Glomerular visceral epithelial cell (primary cell): ENCODE measurements at regions not wholly inside any gene's neighbourhood (a gene's known extent, or its start where the extent isn't known, plus 50 kb on each side); places are given as distances from the start of the nearest gene placed in this dataset.
"Not testable (repeated sequence)": the region's sequence is repeated elsewhere in the genome, so short reads cannot be mapped to it uniquely, and the experiment has no call there.

Experiments
- DNase-seq: peaks from one replicate; pipeline ENCODE4 v3.0.0-alpha.2; 2016; ENCODE audit errors: extremely low spot score

DNA sequence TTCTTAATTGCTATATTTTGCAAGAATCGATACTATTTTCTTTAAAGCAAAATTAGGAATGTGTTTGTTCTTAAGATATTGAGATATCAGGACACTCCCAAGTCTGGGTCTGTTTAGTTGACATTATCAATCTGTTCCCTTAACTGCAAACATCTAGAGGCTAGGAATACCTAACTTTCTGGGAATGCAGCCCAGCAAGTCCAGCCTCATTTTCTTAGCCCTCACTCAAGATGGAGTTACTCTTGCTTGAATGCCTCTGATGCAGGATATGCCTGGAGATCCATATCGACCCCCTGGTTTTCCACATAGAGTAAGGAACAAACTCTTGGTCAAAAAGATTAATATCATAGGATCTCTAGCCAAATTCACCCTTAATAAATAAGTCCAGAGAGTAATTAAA lies 305.3 kb upstream of the COBL start:
- DNase-seq: no peak

DNA sequence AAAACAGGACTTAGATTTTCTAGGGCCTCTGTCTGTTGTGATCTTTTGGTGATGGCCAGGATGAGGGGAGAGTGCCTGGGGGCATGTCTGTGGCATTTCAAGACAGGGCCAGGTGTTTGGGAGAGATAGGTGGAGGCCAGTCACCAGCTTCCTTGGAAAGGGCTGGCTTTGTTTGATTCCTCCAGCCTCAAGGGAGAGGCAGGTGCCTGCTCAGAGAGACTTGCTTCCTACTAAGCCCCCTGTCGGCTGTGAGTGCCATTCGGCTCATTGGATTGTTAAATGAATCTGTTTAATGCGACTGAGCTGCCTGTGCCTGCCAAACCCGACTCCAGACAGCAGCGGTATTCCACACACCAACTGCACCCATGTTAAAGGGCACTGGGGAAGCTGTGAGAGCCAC lies 304.1 kb upstream of the COBL start:
- DNase-seq: no peak

DNA sequence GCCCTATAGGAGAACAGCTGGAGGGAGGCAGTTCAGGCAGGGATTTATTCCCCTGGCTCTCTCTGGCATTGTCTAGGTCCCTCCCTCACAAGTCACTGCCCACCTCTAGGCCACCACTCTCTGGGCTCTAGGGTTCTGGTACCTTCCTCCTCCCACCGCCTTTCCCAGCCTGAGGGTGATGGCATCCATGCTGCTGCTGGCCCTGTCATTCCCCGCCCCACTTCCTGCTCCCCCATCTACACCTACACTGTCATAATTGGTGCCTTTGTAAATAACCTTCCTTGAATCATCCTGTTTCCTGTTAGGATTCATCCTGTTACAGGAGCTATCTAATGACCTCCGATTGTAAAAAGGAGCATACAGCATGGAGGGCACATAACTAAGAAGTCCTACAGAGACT lies 303.3 kb upstream of the COBL start:
- no peak for DNase-seq

DNA sequence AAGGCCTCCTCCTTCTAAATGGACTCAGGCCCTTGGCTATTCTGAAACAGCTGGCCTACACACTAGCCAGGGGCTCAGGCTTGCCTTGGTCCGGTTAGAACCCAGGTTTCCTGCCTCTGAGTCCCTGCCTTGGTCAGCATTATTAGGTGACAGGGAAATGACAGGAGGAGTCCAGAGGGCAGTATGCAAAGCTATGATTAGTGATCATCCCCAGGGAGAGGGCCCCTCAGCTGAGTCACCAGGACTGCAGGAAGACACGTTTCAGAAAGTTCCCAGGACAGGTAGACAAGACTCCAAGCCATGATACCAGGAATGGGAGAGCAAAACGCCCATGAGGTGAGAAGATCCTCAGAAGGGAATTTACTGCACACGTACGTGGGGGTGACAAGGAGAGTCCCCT lies 301.1 kb upstream of the COBL start:
- DNase-seq: no peak

DNA sequence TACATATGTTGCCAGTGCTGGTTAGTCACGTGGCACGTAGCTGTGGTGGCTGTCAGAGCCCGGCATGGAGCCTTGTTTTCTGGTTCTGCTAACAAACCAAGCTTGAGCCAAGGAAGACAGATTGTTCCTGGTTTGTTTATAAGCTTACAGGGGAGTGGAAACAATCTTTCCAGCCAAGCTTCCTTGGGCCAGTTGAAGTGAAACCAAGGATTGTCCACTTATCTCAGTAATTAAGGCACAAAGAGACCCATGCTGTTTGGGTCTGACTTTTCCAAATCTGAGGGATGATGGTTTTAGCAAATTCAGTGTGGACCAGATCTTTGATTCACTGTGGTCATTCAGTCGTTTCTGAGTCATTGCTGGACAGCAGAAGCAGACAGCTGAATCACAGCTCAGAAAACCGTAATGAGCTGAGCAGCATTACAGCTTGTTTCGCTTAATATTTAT lies 297.3 kb upstream of the COBL start:
- DNase-seq: no peak

DNA sequence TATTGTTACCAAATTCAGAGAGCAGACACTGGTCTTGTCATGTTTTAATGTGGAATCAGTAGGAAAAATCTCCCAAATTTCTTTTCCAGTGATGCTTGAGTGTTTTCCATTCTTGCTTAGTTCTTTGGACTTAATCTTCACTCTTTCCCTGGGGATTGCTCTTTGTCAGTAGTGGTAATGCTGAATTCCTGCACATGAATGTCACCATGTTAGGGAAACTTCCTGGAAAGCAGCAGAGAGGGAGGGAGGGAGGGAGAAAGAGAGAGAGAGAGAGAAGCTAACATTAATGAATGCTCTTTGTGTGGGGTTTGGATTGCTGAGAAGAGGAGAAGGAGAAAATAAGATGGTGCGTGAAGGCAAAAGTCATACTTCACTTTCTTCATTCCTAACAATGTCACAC lies 295.3 kb upstream of the COBL start:
- DNase-seq: no peak

DNA sequence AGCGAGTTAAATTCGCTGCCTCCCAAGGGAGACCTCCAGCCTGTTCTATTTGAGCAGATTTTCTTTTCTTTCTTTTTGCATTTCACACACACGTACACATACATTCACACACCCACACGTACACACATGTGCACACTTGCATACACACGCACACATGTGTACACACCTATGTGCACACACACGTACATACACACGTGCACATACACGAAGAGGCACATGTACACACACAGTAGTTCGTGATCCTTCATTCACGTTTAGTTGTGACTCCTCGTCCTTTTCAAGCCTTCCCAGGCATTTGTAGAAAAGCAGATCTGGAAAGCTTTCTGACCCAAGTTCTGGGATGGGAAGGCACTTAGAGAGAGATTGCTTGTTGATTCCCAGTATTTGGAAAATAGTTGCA lies 290.8 kb upstream of the COBL start:
- DNase-seq: no peak

DNA sequence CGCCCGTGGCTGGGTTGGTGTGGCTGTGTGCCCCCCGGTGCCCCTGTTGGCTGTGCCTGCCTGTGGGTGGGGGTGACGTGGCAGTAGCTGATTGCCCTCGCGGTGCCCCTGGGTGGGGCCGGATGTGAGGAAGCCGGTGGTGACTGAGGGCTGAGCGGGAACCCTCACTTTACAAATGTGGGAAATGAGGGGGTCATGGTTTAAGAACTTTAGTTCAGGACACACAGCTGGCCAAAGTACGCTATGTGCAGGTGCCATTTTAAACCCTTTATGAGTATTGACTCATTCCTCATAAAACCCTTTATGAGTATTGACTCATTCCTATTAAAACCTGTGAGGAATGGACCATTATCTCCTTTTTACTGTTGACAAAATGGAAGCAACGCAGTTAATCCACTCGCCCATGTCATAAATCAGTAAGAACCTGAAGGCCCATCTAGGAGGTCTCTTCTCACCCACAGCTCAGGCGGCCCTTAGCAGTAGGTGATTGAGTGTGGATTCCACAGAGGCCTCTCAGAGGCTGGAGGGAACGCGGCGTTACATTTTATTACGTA lies 290.1 kb upstream of the COBL start:
- no peak for DNase-seq

DNA sequence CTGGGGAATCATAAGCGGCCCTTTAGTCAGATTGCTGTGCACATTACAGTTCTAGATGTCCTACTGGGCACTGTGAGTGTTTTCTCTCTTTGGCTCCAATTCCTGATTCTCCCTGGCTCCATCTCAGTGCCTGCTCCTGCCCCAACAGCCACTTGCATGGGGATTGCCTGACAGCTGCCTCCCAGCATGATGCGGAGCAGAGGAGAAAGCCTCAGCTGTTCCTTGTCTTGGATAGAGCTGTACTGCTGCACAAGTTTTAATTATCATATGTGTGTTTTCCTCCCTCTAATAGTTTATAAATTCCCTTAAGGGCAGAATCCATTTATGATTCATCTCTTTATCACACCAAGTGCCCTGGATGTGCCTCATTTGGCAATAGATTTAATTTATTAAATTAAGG lies 285.8 kb upstream of the COBL start:
- DNase-seq: no peak

DNA sequence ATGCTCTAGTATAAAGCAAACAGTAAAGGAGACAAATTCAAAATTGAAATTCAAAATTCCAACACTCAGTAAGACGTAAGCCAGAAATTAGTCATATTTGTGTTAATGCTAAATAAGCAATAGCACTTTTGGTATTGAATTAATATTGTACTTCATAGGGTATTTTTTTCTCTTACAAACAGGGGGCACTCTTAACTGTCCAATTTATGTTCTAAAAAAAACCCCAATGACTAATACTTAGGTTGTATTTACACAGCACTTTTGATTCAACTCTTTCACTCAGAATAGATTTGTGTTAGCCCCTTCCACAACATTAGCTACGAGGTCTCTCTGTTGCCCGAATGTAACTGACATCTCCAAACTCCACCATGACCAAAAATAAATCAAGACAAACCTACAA lies 284.9 kb upstream of the COBL start:
- DNase-seq: no peak

DNA sequence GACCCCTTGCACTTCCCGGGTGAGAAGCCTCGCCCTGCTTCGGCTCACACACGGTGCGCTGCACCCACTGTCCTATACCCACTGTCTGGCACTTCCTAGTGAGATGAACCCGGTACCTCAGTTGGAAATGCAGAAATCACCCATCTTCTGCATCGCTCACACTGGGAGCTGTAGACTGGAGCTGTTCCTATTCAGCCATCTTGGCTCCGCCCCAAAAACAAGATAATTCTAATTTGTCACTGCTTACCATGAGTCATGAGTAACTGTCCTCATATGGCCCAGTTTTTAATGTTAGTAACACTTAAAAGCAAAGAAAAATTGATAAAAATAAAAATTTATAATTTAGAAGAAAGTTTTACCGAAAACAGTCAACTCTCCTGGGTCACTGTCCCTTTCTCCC lies 283.3 kb upstream of the COBL start:
- not testable (repeated sequence) for DNase-seq

DNA sequence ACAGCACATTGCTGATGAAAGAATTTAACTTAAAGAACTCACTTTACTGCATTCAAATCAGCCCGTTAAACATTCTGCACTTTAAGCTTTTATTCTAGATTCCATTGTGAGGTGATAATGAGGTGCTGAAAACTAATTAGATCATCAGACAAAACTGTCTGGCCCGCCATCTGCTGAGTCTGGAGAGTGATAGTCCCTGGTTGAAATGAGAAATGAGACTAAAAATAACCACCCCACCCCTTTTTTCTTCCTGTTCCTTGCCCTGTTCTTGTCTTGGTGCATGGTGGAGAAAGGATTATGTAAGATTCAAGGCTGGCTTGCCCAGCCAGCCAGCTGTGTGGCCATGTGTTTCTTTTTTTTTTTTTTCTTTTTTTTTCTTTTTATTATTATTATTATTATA lies 277.0 kb upstream of the COBL start:
- no peak for DNase-seq

DNA sequence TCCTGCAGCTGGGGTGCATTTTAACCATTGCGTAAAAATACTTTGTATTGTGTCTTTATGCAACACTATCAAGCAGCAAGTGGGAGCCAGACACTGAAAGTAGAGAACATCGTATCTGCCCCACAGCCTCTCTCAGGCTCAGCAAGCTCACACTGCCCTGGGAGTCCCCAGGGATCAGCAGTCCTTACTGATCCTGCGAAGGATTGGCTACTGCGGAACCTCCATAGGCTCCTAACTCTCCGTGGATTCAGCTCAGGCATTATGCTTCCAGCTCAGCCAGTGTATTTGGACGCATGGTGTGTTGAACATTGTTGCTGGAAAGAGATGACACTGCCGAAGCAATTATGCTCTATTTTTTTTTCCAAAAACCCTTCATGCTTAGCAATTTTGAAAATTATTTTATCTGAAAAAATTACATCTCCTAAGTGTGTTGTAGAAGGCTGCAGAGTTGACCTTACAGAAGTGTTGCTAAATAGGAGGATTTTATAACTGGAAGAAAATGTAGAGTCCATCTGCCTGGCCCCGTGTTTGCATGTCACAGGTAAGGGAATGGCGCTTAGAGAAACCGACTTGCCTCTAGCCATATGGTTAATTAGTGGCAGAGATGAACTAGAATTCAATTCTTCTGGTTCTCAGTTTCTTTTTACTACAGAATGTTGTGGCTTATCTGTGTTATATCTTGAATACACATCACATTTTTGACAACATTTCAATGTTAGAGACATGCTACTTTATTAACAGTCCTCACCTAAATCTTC lies 276.4 kb upstream of the COBL start:
- no peak for DNase-seq

DNA sequence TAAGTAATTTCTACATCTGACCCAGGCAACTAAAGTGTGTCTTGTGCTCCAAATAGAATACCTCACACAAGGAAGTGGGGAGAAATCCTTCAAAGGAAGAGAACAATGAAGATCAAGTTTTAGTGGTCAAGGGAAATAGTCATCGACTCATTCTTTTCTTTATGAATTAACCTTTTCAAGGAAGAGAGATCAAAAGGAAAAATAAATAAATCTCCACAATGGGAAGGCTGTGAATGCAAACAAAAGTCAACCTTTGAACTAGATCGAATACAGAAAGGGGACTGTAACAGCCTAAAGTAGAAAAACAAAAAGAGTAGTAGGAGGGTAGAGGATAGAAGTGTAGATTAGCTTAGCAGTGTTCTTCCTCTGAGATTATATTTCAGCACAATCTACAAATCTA lies 274.6 kb upstream of the COBL start:
- DNase-seq: no peak

DNA sequence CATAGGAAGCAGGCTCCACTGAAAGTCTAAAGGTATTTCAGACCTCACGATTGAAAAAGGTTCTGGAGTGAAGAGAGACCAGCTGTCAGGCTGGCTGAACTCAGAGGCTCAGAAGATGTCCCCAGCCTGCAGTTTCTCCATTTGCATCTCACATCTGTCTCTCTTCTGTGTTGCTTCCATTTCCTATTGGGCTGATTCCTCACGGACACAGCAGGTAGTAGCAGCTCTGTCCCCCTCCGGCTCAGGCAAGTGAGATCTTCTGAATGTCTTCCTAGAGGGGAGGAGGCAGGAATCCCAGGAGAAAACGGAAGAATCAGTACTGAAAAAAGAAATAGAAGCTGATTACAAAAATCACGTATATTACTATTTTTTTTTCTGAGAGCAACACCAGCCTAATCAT lies 274.1 kb upstream of the COBL start:
- DNase-seq: no peak

DNA sequence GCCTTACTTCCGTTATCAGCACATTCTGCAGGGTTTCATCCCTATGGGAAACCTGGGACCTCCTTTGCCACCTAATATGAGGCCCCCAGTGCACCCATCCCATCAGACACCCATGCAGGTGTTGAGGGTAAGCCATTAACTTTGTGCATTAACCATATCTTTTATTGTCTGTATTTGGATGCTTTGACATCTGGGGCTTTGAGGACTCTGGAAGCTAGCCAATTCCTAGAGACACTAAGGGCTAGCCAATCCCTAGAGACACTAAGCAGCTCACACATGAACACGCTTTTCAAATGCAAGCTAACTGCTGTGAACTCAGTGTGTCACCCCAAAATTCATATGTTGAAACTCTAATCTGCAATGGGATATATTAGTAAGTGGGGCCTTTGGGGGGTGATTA lies 272.5 kb upstream of the COBL start:
- no peak for DNase-seq

DNA sequence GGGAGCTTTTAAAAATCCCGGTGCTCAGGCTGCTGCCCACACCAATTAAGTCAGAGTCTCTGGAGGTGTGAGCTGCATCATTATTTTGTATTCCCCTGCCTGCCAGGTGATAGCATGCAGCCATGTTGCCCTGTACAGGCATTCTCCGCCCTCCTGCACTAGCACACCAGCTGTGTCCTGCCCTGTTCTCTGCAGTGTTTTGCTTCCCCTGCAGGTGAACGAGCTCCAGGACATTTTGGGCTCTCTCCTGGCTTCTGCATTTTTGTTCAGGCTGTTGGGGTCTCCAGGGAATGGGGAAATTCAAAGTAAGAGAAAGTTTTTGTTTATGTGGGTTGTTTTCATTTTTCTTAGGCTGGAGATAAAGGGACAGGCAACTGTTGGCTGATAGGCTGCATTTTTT lies 271.0 kb upstream of the COBL start:
- no peak for DNase-seq

DNA sequence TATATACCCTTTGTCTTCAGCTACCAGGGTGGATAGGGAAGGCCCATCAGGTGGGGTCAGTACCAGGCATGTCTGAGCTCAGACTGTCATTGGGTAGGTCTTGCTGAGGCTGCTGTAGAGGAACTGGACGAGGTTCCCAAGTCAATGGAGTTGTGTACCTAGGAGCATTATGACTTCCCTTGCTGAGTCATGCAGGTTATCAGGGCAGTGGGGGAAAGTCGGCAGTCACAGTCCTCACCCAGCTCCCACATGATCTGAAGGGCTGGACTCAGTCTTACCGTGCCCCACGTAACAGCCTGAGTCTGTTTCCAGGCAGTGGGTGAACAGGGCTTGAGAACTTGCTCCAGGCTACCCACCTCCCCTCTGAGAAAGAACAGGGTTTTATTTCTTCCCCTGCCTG lies 260.8 kb upstream of the COBL start:
- DNase-seq: no peak

DNA sequence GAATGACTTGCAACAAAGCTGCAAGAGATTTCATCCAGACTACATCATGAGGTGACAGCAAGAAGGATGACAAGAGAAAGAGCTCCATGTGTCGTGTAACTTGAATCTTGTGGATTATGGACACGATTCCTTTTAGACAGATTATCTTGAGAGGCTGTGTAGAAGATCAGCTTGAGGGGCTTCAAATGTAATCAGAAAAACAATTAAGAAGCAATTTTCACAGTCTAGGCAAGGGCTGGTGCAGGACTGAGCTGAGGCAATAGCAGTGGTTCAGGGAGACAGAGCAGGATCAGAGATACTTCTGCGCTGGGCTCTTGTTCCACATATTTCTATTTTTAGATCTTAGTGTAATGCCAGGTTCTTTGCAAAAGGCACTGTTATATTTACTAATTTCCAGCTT lies 253.0 kb upstream of the COBL start:
- DNase-seq: no peak

DNA sequence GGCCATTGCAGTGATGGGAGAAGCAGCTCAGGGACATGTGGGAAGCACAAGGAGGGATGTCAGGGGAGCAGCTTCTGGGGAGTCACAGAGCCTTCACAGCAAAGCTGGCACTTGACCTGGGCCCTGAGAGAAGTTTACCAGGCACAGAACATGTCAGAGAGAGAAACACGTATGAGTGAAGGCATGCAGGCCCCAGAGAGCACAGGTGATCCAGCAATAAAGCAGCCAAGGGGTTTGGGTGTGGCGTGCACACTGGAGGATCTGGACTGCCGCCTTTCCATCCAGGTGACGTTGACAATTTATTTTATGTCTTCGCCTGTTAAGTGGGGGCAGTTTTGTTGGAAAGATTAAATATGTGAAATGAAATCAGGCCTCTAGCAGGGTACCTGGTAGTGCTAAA lies 252.6 kb upstream of the COBL start:
- no peak for DNase-seq

DNA sequence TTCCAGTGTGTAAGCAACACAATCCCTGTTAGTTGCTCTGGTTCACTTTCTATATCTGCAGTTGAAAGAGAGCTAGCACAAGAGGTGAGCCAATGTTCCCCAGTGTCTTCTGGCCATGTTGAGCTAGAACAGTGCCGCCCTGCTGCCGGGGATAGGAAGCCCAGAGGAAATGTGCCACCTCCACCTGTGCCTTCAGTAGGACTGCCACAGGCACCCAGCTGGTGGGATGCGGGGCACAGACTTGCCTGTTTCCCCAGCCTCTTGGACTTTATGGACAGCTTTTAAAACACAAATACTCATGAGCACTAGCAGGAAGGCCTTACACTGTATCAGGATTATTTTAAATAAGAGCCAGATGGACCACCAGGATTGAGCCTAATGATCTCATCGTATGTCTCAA lies 234.5 kb upstream of the COBL start:
- DNase-seq: no peak

DNA sequence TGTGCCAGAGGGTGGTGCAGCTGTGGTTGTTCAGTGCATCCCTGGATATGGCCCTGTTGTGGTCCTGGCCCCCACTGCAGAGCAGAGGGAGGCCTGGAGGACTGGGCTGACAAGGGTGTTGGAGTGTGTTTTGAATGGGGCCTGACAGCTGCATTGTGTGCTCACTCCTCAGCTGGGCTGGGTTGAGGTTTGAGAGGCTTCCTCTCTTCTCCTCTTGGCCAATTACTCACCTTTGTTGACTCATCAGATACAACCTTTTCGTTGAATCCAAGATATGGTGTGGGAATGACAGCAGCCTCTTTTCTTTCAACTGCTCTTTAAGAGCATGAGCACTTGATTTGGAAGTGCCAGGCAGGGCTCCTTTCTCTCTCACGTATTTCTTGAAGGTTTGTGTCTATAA lies 228.5 kb upstream of the COBL start:
- DNase-seq: no peak

DNA sequence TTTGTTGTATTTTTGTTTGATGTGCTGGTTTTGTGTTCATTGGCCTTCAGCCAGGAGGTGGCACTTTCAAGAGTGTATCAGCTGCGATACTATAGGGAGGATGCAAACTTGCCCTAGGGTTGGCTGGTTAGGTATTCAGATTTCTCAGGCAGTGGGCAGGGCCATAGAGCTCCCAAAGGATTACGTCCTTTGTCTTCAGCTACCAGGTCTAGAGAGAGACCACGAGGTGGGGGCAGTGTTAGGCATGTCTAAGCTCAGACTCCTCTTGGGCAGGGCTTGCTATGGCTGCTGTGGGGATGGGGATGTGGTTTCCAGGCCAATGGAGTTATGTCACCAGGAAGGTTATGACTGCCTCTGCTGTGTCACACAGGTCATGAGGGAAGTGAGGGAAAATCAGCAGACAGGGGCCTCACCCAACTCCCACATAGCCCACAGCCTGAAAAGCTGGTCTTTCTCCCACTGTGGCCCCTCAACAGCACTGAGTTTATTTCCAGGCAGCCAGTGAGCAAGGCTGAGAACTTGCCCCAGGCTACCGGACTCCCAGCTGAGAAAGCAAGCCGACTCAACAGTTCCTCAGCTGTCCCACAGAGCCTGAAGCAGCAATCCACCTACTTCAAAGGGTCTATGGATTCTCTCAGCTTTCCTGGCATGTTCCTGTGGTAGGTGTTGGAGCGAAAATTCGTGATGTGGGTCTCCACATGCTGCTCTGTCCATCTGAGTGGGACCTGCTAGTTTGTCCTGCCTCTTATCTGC lies 227.4 kb upstream of the COBL start:
- no peak for DNase-seq
